PFSK-1 (cell line): ENCODE measurements at regions not wholly inside any gene's neighbourhood (a gene's known extent, or its start where the extent isn't known, plus 50 kb on each side); places are given as distances from the start of the nearest gene placed in this dataset.

Experiments used
- FOXP2 ChIP-seq: optimal IDR thresholded peaks from 2 replicates; pipeline ENCODE3; 2011; ENCODE audit warnings: borderline replicate concordance, control low read depth, inconsistent platforms; ENCODE audit not compliant: insufficient read depth; ENCODE audit errors: extremely low read length, extremely low read depth
- POLR2AphosphoS5 ChIP-seq: IDR thresholded peaks from 2 replicates; pipeline ENCODE4 v1.6.1; 2012; ENCODE audit warnings: low read depth, mild to moderate bottlenecking, control low read depth, low read length, moderate library complexity
- SIN3A ChIP-seq: IDR thresholded peaks from 2 replicates; pipeline ENCODE4 v1.6.1; 2012; ENCODE audit warnings: mild to moderate bottlenecking, low read length, moderate library complexity, borderline replicate concordance; ENCODE audit not compliant: insufficient read depth
- TAF1 ChIP-seq: IDR thresholded peaks from 2 replicates; pipeline ENCODE4 v1.6.1; 2012; ENCODE audit warnings: low read length, control low read depth, borderline replicate concordance; ENCODE audit not compliant: insufficient read depth
- TF ChIP-seq, protein P1 (sequence below), 2 experiments: IDR thresholded peaks; 2 replicates each; pipeline versions ENCODE4 v1.6.1 to v1.8.0; 2011 to 2012; ENCODE audit warnings: low read depth in 2 of 2, low read length in 2 of 2, control low read depth in 1 of 2, inconsistent platforms in 1 of 2, mild to moderate bottlenecking in 1 of 2, moderate library complexity in 1 of 2; ENCODE audit not compliant: insufficient read depth in 1 of 2

DNA sequence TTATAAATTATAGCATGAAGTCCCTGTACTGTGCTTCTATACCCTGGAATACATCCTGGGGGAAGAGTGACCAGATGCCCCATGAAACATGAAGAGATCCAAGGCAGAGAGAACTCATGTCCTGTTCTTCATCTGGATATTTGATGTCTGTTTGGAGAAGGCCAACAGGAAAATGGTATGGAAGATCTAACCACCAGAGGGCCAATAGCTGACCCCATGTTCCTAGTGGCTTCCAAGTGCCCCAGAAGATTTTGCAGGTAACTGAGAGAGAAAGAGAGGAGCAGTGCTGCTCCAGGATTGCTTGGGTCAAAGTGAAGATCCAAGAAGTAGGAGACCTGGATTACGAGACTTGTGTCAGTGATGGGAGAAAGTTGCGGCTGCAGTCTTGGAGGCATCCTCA is 90.2 kb upstream of the TSPAN5 start:
- TF ChIP-seq SIN3A (no peak), FOXP2 (no peak), POLR2AphosphoS5 (no peak), TAF1 (no peak)
- TF ChIP-seq, protein P1, sequence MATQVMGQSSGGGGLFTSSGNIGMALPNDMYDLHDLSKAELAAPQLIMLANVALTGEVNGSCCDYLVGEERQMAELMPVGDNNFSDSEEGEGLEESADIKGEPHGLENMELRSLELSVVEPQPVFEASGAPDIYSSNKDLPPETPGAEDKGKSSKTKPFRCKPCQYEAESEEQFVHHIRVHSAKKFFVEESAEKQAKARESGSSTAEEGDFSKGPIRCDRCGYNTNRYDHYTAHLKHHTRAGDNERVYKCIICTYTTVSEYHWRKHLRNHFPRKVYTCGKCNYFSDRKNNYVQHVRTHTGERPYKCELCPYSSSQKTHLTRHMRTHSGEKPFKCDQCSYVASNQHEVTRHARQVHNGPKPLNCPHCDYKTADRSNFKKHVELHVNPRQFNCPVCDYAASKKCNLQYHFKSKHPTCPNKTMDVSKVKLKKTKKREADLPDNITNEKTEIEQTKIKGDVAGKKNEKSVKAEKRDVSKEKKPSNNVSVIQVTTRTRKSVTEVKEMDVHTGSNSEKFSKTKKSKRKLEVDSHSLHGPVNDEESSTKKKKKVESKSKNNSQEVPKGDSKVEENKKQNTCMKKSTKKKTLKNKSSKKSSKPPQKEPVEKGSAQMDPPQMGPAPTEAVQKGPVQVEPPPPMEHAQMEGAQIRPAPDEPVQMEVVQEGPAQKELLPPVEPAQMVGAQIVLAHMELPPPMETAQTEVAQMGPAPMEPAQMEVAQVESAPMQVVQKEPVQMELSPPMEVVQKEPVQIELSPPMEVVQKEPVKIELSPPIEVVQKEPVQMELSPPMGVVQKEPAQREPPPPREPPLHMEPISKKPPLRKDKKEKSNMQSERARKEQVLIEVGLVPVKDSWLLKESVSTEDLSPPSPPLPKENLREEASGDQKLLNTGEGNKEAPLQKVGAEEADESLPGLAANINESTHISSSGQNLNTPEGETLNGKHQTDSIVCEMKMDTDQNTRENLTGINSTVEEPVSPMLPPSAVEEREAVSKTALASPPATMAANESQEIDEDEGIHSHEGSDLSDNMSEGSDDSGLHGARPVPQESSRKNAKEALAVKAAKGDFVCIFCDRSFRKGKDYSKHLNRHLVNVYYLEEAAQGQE (IDR thresholded peaks at IDR 0.05; ENCODE audit: insufficient read depth in 1 of 2, low read depth in 2 of 2, low read length in 2 of 2) = no peak

DNA sequence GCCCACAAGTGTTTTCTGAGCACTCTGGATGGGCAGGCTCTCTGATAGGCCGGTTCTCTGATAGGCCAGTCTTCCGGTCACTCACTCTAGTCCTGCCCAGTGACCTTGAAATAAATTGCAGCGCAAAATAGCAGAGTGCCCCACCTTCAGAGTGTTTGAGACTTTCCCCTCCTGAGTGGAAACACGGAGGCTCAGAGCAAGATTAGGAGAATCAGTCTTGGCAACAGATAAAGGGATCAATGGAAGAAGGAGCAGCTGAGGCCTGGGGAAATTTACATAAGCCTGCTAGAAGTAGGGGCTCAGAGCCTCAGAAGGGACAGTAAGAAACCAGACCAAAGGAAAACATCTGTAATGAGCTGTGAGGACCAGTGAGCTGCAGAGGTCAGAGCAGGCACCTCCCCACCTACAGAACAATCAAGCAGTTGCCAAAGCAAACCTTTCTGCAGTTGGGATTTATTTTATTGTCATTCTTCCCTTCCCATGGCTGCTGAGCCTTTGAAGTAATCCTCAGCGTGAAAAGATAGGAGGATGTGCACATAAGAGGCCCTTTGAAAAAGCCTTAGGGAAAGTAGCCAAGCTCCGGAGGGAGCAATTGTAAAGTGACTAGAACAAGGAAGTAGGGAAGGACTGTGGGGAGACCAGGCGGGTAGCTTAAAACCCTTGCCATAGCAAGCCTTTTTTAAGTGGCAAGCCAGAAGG is 89.1 kb upstream of the TSPAN5 start:
- TF ChIP-seq POLR2AphosphoS5 = no peak
- TF ChIP-seq, protein P1 (IDR thresholded peaks at IDR 0.05; ENCODE audit: insufficient read depth in 1 of 2, low read depth in 2 of 2, low read length in 2 of 2) = no peak
- no peak for TF ChIP-seq FOXP2
- TF ChIP-seq TAF1 = no peak
- no peak for TF ChIP-seq SIN3A

DNA sequence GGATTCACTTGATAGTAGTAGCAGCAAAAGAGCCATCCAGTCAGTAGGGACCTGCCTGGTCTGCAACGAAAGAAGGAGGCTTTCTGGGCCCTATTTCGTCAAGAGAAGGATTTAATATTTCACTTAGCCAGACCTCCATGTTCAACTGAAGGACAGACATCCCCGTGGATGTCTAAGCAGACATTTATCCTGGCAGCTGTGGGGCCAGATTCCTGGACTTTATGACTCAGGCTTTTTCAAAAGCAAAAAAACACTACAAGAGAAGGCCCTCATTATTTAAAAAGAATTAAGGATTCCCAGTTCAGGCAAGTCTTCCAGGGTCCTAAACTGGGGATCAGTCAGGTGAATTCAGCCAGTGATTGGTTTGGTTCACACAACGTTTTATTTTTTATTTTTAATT is 88.5 kb upstream of the TSPAN5 start:
- TF ChIP-seq, protein P1 (IDR thresholded peaks at IDR 0.05; ENCODE audit: insufficient read depth in 1 of 2, low read depth in 2 of 2, low read length in 2 of 2) = no peak
- TF ChIP-seq SIN3A (no peak), POLR2AphosphoS5 (no peak), TAF1 (no peak), FOXP2 (no peak)

DNA sequence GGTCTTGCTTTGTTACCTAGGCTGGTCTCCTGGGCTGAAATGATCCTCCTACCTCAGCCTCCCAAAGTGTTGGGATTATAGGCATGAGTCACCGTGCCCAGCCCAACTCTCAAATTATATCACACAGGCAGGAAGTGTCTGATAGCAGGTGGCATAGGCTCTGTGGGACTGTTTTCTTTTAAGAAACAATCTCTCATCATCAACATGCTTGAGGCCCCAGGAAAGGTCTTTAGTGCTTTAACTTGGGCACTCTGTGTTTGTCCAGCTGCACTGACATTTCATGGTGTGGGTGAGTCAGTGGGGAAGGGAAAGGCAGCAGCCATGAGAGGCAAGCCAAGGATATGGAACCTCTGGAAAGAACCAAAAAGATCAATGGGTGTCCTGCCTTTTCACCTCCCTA is 88.1 kb upstream of the TSPAN5 start:
- TF ChIP-seq, protein P1 (IDR thresholded peaks at IDR 0.05; ENCODE audit: insufficient read depth in 1 of 2, low read depth in 2 of 2, low read length in 2 of 2) = no peak
- TF ChIP-seq TAF1 = no peak
- no peak for TF ChIP-seq SIN3A
- no peak for TF ChIP-seq FOXP2
- TF ChIP-seq POLR2AphosphoS5 = no peak
